GM12875 (cell line): ENCODE measurements at regions not wholly inside any gene's neighbourhood (a gene's known extent, or its start where the extent isn't known, plus 50 kb on each side); places are given as distances from the start of the nearest gene placed in this dataset.

Experiments
- H3K4me3 ChIP-seq: one replicate; pipeline ENCODE4 v1.5.1; 2011; ENCODE audit warnings: low read depth, low read length, control low read depth
- TF ChIP-seq, protein P1 (sequence below): IDR thresholded peaks from 2 replicates; pipeline ENCODE4 v1.5.1; 2011; ENCODE audit warnings: low read depth, mild to moderate bottlenecking, control low read depth, inconsistent platforms, low read length, moderate library complexity, borderline replicate concordance; ENCODE audit not compliant: insufficient read depth

DNA sequence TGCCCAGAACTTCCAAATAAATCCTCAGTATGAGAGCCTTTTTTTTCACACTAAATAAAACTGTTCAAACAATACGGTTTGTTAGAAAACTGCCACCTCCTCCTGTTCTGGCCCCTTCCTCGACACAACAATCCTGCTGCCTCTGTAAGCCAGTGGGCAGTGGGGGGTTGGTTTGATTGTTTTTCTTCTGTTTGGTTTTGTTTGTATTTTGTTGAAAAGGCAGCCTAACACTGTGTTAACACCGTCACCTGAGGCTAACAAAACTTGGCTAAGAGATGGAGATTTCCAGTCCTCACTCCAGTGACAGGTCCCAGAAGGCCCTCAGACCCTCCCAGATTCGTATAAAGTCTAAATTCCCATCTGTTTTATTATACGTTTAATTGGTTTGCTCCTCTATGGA, 402.1 kb downstream of the ZNF521 start:
- H3K4me3 ChIP-seq = no peak overlapping the region
- TF ChIP-seq, protein P1, sequence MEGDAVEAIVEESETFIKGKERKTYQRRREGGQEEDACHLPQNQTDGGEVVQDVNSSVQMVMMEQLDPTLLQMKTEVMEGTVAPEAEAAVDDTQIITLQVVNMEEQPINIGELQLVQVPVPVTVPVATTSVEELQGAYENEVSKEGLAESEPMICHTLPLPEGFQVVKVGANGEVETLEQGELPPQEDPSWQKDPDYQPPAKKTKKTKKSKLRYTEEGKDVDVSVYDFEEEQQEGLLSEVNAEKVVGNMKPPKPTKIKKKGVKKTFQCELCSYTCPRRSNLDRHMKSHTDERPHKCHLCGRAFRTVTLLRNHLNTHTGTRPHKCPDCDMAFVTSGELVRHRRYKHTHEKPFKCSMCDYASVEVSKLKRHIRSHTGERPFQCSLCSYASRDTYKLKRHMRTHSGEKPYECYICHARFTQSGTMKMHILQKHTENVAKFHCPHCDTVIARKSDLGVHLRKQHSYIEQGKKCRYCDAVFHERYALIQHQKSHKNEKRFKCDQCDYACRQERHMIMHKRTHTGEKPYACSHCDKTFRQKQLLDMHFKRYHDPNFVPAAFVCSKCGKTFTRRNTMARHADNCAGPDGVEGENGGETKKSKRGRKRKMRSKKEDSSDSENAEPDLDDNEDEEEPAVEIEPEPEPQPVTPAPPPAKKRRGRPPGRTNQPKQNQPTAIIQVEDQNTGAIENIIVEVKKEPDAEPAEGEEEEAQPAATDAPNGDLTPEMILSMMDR = no peak

DNA sequence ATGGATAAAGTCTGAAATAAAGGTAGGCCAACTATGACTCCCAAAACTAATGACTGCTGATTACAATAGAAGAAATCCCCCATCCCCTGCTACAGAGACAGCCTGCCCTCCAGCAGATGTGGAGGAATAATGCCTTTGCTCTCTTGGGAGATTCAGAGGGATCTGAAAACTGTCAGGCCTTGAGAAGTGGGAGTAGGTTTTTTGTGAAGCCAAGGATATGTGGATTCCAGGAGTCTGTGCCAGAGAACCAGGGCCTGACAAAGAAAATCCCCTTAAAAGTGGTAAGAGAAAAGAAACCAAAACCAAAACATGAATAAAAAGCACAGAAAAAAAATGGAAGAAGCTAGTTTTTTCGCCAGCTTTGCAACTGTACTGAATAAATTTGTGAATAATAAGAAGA, 397.6 kb downstream of the ZNF521 start:
- TF ChIP-seq, protein P1 = no peak
- H3K4me3 ChIP-seq = no peak overlapping the region

DNA sequence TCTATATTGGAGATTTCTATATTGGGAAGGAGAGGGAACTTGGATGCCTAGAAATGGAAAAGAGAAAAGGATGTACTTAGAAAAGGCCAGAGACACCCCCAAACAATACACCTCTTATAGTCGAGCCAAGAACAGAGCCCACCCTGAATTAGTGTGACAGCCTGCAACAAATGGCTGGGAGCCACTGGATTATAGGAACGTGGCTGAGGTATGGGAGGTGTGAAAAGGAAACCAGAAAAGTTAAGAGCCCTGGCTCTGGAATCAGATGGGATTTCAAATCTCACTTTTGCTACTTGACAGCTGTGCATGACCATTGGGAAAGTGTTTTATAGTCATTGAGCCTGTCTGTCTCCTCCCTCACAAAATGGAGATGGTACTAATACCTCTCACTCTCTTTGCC, 394.0 kb downstream of the ZNF521 start:
- TF ChIP-seq, protein P1 = no peak
- H3K4me3 ChIP-seq = no peak overlapping the region

DNA sequence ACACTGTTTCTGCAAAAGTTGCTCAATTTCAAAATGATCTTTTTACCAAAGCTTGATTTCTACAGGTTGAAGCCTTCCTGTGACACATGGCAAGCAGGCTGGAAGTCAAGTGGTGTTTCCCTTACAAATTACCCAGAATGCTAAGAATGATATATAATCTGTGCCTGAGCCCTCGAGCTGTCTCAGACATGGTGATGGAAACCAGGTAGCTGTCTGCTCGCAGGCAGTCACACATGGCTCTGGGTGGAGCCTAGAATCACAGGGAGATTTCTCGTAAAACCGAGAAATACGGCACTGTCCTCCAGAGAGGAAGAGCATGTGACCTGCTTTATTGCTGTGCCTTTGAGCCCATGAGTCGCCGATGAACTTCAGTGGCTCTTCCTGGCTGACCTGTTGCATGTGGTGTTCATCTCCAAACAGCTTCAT, 392.9 kb downstream of the ZNF521 start:
- H3K4me3 ChIP-seq = no peak overlapping the region
- TF ChIP-seq, protein P1 = no peak

DNA sequence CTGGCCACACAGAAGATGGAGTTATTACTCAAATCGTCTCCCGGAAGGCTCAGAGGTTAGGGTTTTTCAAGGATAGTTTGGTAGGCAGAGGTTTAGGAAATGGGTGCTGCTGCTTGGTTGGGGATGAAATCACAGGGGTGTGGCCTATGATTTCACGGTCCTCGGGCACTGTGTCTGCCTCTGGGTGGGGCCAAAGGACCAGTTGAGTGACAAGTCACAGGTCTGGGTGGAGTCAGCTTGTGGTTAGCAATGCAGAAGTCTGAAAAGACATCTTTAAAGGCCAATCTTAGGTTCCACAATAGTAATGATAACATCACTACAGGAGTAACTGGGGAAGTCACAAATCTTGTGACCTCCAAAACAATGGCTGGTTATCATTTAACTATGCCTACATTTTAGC, 387.8 kb downstream of the ZNF521 start:
- TF ChIP-seq, protein P1 = no peak

DNA sequence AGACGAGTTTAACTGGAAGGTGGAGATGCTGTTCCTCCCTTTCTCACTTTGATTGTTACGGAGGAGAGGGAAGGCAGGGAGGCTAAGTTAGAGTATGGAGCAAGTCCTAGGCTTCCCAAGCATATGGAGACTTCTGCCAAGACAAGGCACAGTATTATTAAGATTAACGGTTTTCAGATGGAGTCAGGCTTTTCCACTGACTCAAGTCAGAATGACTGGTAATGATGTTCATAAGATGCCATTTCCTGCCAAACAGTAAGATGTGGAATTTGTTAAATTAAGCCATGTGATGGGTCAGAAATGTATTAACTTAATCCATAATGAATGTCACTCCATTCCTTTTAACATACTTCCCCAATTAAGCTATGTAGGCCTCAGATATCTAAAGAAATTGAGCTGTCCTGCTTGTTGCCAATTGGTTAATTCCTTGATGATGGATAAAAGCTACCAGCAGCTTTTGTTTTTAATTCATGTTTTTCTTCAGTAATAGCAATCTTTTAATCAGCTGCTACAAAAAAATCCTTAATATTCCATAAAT, 383.7 kb downstream of the ZNF521 start:
- H3K4me3 ChIP-seq = no peak overlapping the region
- TF ChIP-seq, protein P1 = no peak

More for the DNA sequence above, 387.8 kb downstream of the ZNF521 start:
- no peak overlapping the region for H3K4me3 ChIP-seq

DNA sequence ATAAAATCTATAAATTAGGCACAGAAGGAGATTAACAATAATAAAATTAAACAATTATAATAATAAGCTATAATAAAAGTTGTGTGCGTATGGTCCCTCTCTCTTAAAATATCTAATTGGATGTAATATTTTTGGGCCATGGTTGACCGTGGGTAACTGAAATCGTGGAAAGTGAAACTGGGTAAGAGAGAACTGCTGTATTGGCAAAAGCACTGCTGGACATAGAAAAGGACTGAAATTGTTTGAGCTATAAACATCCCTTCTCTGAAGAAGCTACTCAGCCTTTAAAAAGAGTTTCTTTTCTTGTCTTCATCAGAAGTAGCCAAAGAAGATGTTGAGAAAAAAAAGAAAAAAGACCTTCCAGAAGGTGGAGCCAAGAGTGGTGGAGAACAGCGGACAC, 379.4 kb downstream of the ZNF521 start:
- TF ChIP-seq, protein P1 = no peak
- no peak overlapping the region for H3K4me3 ChIP-seq
